HG03039 (cell line): ENCODE measurements at regions not wholly inside any gene's neighbourhood (a gene's known extent, or its start where the extent isn't known, plus 50 kb on each side); places are given as distances from the start of the nearest gene placed in this dataset.
"Not testable (repeated sequence)": the region's sequence is repeated elsewhere in the genome, so short reads cannot be mapped to it uniquely, and the experiment has no call there.

Experiments used
- ATAC-seq: cut with Tn5 transposase; IDR thresholded peaks from one replicate; pipeline ENCODE4 v1.9.1; 2021; ENCODE audit warnings: mild to moderate bottlenecking, moderate library complexity; ENCODE audit not compliant: unreplicated experiment

DNA sequence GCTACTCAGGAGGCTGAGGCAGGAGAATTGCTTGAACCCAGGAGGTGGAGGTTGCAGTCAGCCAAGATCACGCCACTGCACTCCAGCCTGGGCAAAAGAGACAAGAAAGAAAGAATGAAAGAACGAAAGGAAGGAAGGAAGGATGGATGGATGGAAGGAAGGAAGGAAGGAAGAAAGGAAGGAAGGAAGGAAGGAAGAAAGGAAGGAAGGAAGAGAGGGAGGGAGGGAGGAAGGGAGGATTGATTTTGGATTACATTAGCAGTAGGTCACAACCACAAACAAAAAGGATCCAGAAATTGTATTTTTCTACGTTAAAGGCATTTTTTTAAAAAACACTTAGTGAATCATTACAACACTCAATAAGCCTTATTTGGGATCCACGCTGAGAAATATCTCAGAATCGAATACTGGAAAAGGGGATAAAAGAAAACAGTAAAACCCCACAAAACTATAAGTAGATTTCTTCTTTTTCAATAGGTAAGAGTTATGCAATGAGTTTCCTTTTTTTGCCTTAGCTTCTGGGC lies 136.9 kb upstream of the FREM1 start:
- ATAC-seq = no peak

DNA sequence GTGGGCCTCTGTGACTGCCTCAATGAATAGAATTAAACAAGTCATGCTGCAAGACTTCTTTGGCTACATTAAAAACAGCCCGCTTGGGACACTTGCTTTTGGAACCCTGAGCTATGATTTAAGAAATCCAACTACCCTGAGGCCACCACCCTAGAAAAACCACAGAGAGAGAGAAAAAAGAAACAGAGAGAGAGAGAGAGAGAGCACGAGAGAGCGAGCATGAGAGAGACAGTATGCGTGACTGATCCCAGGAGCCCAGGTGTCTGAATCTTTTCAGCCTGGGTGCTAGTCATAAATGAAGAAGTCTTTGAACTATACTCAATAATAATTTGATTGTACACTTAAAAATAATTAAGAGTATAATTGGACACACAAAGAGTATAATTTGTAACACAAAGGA lies 123.1 kb upstream of the FREM1 start:
- no peak for ATAC-seq

DNA sequence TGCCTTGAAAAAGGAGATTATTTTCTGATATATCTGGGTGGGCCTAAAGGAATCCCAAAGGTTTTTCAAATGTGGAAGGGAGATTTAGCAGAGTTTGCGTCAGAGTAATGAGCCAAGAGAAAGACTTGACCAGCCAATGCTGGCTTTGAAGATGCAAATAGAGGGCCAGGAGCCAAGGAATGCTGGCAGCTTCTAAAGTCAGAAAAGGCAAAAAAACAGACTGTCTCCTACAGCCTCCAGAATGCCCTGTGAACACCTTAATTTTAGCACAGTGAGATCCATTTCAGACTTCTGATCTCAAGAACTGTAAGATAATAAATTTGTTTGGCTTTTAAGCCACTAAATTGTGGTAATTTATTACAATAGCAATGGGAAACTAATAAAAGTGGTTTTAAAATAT lies 122.6 kb upstream of the FREM1 start:
- ATAC-seq = no peak

DNA sequence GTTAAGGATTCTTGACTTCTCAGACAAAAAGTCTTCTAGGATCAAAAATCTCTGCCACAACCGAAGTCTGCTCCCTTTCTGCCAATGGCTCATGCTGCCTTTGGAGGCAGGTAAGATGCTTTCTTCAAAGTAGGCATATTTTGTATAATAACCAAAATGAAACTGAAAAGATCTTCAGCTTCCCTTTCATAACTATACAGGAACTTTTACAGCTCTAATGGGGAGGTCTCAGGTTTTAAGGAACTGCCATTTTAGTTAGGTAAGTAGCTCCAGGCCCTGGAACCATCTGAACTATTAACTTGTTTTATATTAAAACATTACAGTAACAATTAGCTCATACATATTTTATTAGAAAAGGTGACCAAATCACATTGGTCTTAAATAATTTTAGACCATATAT lies 110.9 kb upstream of the FREM1 start:
- ATAC-seq = no peak

DNA sequence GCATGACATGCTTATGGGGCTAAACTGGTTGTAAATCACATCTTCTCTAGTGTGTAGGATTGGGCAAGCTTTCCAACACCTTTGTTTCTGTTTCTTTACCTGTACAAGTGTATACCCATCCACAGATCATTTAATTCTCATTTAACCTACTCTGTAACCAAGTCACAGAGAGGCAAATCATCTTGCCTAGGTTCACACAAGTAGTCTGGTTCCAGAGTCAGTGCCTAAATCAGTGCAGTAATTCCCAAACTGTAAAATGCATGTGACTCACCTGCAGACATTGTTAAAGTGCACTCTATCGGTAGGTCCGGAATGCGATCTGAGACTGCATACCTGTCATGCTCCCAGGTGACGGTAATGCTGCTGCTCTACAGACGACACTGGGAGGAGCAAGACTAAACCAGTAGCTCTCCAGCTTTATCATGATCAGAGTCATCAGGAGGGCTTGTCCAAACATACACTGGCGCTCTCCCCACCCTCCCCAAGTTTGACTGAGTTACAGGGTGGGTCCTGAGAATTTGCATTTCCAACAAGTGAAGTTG lies 107.9 kb upstream of the FREM1 start:
- ATAC-seq = no peak

DNA sequence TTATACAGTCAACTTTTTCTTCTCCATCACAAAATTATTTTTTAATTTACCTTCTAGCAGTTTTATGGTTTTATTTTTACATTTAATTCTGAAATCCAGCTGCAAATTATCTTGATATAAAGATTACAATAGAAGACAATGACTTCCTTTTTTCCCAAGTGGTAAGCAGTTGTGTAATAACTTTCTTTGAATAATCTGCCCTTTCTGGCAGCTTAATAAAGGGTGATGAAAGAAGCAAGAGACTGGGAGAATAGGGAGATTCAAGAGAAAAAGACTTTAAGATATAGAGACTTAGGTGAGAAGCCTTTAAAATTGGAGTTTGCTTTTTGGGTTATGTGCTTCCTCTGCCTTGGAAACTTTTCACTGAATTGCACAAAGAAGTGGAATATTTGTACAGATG lies 100.4 kb upstream of the FREM1 start:
- ATAC-seq = no peak

DNA sequence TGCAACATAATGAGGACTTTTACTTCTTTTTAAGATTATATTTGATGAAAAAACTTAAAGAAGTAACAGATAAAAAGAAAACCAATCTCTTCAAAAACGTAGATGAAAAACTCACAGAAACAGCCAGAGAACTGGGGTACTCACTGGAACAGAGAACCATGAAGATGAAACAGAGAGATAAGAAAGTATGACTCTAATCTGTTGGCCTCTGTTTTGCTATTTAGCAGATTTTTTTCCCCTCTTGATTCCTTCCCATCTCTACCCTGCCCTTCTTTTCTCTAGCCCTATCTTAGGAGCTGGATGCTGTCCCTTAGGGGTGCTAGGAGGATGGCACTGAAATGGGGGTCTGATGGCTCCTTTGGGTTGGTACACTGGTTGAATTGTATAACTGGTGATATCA lies 97.5 kb upstream of the FREM1 start:
- ATAC-seq = no peak

DNA sequence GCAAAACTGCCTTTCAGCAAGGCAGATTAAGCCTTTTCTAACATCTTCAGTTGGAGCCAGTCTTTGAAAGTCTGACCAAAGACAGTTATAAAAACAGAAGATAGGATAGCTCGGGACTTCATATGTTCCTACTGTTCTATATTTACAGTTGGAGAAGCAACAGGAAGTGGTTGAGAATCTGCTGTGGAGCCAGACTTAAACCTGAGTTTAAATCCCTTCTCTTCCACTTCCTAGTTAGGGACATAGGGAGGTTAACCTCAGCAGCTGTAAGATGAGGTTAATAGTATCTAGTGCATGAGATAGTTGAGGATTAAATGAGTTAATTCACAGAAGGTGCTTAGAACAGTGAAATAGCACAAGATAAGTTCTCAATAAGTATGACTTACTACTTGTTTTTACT lies 84.5 kb upstream of the FREM1 start:
- ATAC-seq = no peak

DNA sequence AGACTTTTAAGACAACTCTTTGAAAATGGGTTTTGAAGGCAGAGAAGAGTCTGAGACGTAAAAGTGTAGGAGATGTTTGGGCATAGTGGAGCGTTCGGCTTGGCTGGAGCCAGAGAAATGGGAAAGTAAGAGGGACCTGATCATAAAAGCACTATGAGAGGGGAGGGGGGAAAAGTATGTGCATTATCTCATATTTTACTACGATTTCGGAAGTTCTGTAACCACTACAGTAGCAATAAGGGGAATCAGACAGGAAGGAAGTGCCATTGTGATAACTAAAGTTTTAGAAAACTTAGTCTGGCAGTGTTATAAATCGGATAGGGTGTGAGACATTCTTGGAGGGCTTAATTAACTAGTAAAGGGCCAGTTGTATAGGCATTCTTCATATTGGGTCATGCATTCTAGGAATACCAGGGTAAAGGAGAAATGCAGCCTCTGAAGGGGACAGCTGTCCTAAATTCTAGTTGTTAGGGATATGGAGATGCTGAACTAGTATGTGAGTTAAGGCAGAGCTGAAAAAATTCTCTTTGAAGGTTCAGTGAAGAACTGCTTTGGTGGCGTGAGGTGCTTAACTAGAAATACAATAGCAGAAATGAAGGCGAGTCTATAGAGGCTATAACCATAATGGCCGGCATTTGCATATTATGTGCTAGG lies 83.8 kb upstream of the FREM1 start:
- ATAC-seq = no peak

DNA sequence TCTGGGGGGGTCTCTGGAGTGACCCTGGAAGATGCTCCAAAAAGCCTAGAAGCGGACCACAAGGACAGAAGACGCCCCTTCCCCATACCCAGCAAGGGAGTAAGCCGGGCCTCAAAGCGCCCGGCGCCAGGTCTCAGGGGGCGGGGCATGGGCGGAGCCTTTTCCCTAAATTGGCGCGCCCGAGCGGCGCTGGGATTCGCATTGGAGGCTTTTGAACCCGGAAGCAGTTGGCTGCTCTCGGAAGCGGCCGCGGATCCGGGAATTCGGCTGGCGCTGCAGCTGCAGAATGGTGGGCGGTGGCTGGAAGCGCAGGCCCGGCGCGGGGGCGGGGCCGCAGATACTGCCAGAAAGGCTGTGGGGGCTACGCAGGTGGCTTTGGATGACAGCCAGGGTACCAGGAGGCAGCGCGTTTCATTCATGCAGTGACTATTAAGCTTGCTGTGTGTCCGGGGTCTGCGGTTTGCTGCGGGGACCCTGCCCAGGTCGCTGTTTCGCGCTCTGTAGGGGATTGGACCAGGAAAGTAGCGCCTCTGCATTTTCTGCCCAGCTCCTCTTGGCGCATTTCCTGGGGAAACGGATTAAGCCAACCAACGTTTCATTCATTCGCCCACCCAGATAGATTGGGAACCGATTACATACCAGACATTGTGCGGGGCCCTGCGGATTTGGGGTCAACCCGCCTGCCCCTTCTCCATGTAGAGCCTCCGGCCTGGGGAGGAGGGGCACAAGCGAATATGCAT lies 83.0 kb upstream of the FREM1 start:
- peak; percentile 55 for ATAC-seq

DNA sequence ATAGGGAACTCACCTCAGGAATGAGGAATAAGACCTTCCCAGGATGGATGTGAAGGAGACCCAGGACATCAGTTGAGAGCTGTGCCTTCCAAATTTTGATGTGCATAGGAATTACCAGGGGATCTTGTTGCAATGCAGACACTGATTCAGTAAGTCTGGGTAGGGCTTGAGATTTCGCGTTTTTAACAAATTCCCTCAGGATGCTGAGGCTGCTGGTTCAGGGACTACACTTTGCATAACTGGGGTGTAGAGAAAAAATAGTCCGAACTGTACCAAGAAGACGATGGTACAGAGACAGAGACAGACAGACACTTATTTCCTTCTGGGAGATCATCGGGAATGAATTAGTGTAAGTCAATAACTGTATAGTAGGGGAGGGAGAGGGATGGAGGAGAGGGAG lies 82.3 kb upstream of the FREM1 start:
- no peak for ATAC-seq

DNA sequence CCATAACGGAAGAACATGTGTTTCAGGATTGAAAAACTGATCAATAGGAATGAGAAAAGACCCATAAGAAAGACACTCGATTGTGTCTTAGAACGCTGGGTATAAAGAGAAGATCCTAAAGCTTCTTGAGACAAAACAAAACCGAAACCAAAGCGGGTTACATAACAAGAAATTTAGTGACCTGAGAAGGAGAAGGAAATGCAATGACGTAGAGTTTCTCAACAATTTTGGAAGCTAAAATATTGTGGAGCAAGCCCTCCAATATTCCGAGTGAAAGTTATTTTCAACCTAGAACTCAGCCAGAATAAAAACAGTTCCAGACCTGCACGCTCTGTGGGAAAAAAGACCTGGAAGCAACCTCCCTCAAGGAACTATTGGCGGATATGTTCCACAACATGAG lies 81.9 kb upstream of the FREM1 start:
- no peak for ATAC-seq

DNA sequence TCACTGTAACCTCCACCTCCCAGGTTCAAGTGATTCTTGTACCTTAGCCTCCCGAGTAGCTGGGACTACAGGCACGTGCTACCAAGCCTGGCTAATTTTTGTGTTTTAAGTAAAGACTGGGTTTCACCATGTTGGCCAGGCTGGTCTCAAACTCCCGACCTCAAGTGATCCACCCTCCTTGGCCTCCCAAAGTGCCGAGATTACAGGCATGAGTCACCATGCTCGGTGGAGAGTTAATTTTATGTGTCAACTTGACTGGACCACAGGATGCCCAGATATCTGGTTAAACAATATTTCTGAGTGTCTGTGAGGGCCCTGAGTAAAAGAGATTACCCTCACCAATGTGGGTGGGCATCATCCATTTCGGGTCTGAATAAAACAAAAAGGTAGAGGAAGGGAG lies 80.4 kb upstream of the FREM1 start:
- not testable (repeated sequence) for ATAC-seq

DNA sequence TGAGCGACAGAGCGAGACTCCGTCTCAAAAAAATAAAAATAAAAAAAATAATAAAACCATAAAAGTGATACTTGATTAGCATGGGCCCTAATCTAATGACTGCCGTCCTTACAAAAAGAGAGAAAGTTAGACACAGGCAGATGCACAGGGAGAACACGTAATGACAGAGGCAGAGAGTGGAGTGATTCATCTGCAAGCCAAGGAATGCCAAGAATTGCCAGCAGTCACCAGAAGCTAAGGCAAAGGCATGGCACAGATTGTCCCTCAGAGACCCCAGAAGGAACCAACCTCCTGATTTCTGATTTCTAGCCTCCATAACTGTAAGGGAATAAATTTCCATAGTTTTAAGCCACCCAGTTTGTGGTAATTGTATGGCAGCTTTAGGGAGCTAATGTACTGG lies 79.6 kb upstream of the FREM1 start:
- ATAC-seq = no peak

DNA sequence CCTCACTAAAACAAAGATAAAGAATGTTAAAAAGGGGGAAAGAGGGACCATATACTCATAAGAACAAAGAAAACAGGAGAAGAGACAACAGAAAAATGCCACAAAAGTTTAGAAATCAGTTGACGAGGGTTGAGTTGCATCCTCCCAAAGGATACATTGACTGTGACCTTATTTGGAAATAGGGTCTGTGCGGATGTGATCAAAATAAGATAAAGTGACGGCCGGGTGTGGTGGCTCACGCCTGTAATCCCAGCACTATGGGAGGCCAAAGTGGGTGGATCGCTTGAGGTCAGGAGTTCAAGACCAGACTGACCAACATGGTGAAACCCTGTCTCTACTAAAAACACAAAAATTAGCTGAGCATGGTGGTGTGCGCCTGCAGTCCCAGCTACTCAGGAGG lies 79.1 kb upstream of the FREM1 start:
- ATAC-seq = not testable (repeated sequence)

DNA sequence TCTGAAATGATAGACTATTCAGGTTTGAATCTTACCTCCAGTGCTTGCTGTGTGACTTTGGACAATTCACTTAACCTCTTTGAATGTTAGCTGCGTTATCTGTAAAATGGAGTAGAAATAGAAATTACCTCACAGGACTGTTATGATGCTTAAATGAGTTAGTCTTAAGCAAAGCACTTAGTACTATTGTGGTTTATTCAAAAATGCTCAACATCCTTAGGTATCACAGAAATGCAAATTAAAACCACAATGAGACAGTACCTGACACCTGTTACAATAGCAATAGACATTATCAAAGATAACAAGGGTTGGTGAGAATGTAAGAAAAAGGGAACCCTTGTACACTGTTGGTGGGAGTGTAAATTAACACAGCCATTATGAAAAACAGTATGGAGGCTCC lies 77.6 kb upstream of the FREM1 start:
- no peak for ATAC-seq

DNA sequence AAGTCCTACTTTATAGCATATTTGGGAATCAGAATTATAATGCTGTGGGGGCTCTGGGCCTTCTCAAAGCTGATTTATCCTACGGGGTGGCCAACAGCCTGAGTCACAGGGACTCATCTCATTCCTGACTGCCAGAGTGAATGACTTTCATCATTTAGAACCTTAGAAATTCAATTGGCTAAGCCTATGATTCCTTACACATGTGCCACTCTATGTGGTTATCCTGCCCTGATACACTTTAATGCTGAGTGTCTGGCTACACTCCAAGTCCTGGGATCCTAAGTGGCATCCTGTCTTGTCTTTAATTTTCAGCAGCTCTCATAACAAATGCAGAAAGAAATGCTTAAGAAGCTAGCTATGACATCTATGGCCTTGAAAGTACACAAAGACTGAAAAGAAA lies 75.2 kb upstream of the FREM1 start:
- no peak for ATAC-seq

DNA sequence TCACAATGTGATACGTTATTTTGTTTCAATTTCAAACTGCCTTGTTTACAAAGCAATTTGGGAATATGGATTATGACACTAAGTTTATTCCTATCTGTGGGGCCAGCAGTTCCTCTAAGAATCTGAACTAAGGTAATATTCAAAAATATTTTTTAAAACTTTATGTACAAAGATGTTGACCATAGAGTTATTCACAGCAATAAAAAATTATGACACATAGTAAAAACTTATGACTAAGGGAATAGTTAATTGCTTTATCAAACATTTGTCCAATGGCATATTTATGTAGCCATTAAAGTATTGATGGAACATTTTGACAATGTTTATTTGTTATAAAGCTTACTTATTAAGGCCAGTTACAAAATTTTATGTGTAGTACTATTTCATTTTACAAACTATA lies 73.4 kb upstream of the FREM1 start:
- no peak for ATAC-seq

DNA sequence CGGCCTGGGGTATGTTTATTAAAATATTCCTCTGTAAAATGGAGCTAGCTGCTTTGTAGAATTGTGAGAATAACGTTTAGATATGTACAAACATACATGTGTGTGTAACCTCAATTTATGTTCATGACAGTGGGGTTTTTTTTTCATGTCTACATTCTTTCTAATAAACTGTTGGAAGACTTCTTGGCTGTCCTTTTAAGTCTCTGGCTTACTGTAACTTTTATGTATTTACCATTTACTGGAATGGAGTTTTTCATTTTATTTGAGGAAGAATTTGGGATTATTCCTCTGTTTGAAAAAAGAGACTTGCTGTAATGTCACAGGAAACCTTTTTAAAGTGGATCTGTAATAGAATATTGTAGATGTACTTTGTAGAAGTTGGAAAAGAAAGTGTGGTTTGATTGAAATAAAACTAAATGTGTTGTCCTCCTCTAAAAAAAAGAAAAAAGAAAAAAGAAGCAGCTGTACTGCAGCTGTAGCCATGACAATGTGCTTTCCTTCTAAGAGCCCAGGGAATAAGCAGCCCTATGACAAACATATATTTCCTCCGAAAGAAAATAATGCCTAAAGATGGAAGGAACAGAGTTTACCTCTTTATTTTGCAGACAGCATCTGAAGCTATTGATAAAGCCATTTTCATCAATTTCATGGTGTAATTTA lies 71.2 kb upstream of the FREM1 start:
- no peak for ATAC-seq

DNA sequence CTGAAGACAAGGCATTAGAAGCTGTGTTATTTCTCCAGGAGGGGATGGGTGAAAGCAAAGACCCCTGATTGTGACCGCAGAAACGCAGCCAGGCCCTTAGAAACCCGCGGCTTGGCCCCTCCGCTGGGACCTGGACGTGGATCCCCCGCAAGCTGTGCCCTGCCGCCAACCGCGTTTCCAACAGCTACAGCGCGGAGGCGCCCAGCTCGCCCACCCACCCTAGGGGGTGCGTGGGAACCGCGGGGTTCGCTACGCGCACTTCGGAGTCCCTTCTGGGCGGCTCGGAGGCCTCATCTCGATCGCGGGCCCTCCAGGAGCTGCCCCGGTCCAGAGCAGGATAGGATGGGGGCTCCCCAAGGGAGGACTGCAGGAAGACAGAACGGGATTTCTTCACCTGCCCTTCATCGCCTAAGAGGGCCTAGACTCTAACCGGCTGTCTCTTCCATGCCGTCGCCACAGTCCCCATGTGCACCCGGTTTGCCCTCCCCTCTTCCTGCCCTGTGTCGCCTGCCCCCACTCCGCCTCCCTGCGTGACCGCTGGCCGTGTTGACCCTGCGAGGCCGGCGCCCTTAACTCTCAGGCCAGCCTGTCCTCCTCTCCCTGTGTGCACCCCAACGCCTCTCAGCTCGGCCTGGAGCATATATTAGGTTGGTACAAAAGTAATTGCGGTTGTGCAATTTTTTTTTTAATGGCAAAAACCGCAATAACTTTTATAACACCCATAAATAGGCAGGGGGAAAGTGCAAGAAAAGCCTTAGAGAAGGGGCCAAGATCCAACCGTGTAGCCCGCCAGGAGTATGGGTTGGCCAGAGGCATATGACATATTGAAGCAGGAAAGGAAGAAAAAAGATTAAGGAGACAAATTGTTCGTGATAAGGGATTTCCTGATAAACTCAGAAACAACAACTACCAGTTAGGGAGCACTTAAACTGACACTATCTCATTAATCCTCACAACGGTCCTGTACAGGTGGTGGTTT lies 68.1 kb upstream of the FREM1 start:
- no peak for ATAC-seq
